GM12873 (cell line): ENCODE measurements at regions not wholly inside any gene's neighbourhood (a gene's known extent, or its start where the extent isn't known, plus 50 kb on each side); places are given as distances from the start of the nearest gene placed in this dataset.

ENCODE experiments used
- CTCF ChIP-seq: IDR thresholded peaks from 2 replicates; pipeline ENCODE4 v1.5.1; 2012; ENCODE audit warnings: low read depth, mild to moderate bottlenecking, moderate library complexity, low read length, control low read depth; ENCODE audit not compliant: insufficient read depth; ENCODE audit errors: missing control alignments

GRCh38 chr1:219733511-219734174 is 120.7 kb upstream of the ZC3H11B start:
- TF ChIP-seq CTCF = no peak

DNA sequence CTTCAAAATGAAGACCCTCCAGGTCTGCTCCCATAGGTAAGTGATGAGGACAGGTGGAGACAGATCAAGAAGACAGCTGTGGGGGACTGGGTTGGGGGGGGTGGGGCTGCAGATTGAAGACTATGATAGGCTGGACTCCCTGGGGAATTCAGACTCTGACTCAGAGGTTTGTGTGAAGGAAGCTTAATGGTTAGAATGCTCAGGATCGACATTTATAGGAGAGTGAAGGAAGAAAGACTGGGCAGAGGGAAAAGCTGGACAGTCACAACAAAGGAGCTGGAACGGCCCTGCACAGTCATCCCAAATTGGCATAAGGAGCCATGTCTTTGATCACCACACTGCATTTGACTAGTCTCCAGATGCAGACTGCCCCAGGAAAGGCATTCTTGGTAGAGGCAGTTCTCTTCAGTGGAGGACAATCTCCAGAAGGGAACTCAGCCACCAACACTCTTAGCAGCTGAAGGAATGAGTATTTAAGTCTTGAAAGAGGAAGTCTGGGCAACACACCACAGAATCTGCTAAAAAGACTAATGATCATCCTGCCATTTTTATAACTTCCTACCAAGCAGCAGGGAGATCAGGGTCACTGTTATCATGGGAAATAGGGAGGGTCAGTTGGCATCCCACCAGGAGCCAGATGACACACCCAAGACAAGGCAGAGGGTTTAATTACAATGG is 120.0 kb upstream of the ZC3H11B start:
- TF ChIP-seq CTCF = no peak

GRCh38 chr1:219731771-219732170 is 118.9 kb upstream of the ZC3H11B start:
- no peak for TF ChIP-seq CTCF

DNA sequence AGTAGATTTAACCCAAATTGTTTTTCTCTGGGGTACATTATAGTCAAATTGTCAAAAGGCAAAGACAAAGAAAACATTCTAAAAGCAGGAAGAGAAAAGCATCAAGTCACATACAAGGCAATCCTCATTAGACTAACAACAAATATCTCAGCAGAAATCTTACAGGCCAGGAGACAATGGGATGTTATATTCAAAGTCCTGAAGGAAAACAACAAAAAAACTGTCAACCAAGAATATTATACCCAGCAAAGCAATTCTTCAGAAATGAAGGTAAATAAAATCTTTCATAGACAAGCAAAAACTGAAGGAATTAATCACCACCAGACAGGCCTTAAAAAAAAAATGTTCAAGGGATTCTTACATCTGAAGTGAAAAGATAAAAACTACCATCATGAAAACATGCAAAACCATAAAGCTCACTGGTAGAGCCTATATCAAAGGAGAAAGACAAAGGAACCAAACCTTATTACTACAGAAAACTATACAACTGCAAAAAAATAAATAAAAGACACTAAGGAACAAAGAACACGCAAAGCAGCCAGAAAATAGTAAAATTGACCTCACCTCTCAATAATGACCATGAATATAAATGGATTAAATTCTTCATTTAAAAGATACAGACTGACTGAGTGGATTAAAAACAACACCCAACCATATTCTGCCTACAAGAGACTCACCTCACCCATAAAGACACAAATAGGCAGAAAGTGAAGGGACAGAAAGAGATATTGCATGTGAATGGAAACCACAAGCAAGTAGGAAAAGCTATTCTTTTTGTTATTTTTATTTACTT is 113.8 kb upstream of the ZC3H11B start:
- TF ChIP-seq CTCF = no peak

DNA sequence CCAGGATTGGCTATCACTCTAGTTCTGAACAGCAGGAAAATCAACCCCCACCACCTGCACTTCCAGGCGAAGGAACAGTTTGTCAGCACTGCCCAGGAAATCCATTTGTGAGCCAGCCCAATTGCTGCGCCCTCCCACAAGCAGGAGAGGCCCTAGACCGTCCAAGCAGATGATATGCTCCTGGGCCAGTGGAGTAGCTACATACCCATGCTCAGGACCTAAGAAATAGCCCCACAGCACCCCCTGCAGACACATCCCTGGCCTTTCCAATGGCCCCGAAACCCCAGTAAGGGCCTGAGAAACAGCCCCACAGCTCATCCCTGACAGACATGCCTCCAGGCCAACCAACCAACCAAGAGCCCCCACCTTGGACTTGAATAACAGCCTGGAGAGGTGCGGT is 111.5 kb upstream of the ZC3H11B start:
- no peak for TF ChIP-seq CTCF

GRCh38 chr1:219717536-219717935 is 104.6 kb upstream of the ZC3H11B start:
- no peak for TF ChIP-seq CTCF

DNA sequence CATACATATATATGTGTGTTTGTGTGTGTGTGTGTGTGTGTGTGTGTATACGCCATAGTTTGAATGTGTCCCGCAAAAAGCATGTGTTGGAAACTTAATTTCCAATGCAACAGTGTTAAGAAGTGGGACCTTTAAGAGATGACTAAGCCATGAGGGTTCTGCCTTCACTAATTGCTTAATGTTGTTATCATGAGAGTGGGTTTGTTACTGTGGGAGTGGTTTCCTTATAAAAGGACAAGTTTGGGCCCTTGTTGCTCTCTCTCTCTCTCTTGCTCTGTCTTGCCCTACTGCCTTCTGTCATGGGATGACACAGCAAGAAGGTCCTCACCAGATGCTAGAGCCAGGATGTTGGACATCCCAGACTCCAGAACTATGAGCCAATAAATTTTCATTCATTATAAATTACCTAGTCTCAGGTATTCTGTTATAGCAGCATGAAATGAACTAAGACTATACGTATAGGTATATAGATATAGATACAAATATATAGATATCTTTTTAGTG is 103.8 kb upstream of the ZC3H11B start:
- TF ChIP-seq CTCF = no peak
